Osteoblast (primary cell): ENCODE measurements at regions not wholly inside any gene's neighbourhood (a gene's known extent, or its start where the extent isn't known, plus 50 kb on each side); places are given as distances from the start of the nearest gene placed in this dataset.
A peak's percentile ranks its signal among the peaks of the same experiment; 100 is the strongest.

Experiments used
- DNase-seq: peaks from one replicate; pipeline ENCODE4 v3.0.0; 2011; ENCODE audit warnings: low spot score, mixed read lengths; ENCODE audit not compliant: insufficient read length; ENCODE audit errors: missing footprints
- H2AFZ ChIP-seq: 2 replicates; pipeline ENCODE4 v1.6.0; 2011; ENCODE audit warnings: mild to moderate bottlenecking, low read length
- H3K27ac ChIP-seq: 2 replicates; pipeline ENCODE4 v1.5.1; 2011; ENCODE audit warnings: mild to moderate bottlenecking, low read depth, low read length, moderate library complexity
- H3K27me3 ChIP-seq: 2 replicates; pipeline ENCODE4 v1.6.0; 2012; ENCODE audit warnings: mild to moderate bottlenecking, control low read depth, inconsistent platforms, low read length, moderate library complexity; ENCODE audit not compliant: insufficient read depth
- H3K36me3 ChIP-seq: 2 replicates; pipeline ENCODE4 v1.5.1; 2011; ENCODE audit warnings: mild to moderate bottlenecking, low read length, control low read depth, moderate library complexity; ENCODE audit not compliant: insufficient read depth
- H3K4me1 ChIP-seq: 2 replicates; pipeline ENCODE4 v1.5.1; 2011; ENCODE audit warnings: mild to moderate bottlenecking, low read length, control low read depth, moderate library complexity; ENCODE audit not compliant: insufficient read depth
- H3K4me2 ChIP-seq: 2 replicates; pipeline ENCODE4 v1.6.0; 2011; ENCODE audit warnings: mild to moderate bottlenecking, low read length; ENCODE audit not compliant: insufficient read depth
- H3K4me3 ChIP-seq: fragments of 200-600 bp; sonication (generic); 3 replicates; pipeline ENCODE4 v1.5.1; 2012; ENCODE audit warnings: mild to moderate bottlenecking, low read length, inconsistent platforms; ENCODE audit not compliant: insufficient read depth
- H3K79me2 ChIP-seq: 2 replicates; pipeline ENCODE4 v1.6.0; 2012; ENCODE audit warnings: mild to moderate bottlenecking, low read length, control low read depth, inconsistent platforms; ENCODE audit not compliant: insufficient read depth
- H3K9me3 ChIP-seq: 2 replicates; pipeline ENCODE4 v1.5.1; 2011; ENCODE audit warnings: low read depth, low read length, control low read depth
- H4K20me1 ChIP-seq: 2 replicates; pipeline ENCODE4 v1.6.0; 2012; ENCODE audit warnings: mild to moderate bottlenecking, low read length, control low read depth; ENCODE audit not compliant: insufficient read depth
- CTCF ChIP-seq: IDR thresholded peaks from 2 replicates; pipeline ENCODE4 v1.5.1; 2011; ENCODE audit warnings: mild to moderate bottlenecking, low read depth, low read length, moderate library complexity; ENCODE audit errors: extremely low read depth

- no peak overlapping the region for H2AFZ ChIP-seq
- no peaks in the 10 kb centered on the region for H3K27me3 ChIP-seq
- DNase-seq, result no peak
Observed at GRCh38 chr6:85764844-85765243, 122.2 kb upstream of the SYNCRIP start.

GRCh38 chr6:85756982-85757381, 114.3 kb upstream of the SYNCRIP start:
- H3K36me3 ChIP-seq, result no peaks in the 10 kb centered on the region
- no peaks in the 10 kb centered on the region for H3K9me3 ChIP-seq
- no peak overlapping the region for H3K4me3 ChIP-seq
- peak; percentile 49 for TF ChIP-seq CTCF
- no peaks in the 10 kb centered on the region for H4K20me1 ChIP-seq
- no peaks in the 10 kb centered on the region for H3K27me3 ChIP-seq
- DNase-seq, result no peak
- H2AFZ ChIP-seq, result no peak overlapping the region
- H3K27ac ChIP-seq, result no peak overlapping the region
- H3K79me2 ChIP-seq, result no peaks in the 10 kb centered on the region
- no peak overlapping the region for H3K4me2 ChIP-seq
- no peaks in the 10 kb centered on the region for H3K4me1 ChIP-seq

More at GRCh38 chr6:85764844-85765243, 122.2 kb upstream of the SYNCRIP start:
- no peaks in the 10 kb centered on the region for H4K20me1 ChIP-seq
- H3K79me2 ChIP-seq, result no peaks in the 10 kb centered on the region
- H3K4me3 ChIP-seq, result no peak overlapping the region
- H3K27ac ChIP-seq, result no peak overlapping the region
- TF ChIP-seq CTCF, result no peak
- no peaks in the 10 kb centered on the region for H3K4me1 ChIP-seq
- no peaks in the 10 kb centered on the region for H3K36me3 ChIP-seq
- no peaks in the 10 kb centered on the region for H3K9me3 ChIP-seq
- no peak overlapping the region for H3K4me2 ChIP-seq

- Histone ChIP-seq H3K27me3 (no peaks in the 10 kb centered on the region), H4K20me1 (no peaks in the 10 kb centered on the region), H3K4me2 (no peak overlapping the region), H3K36me3 (no peaks in the 10 kb centered on the region), H3K9me3 (no peaks in the 10 kb centered on the region), H3K27ac (no peak overlapping the region), H2AFZ (no peak overlapping the region), H3K79me2 (no peaks in the 10 kb centered on the region), H3K4me3 (no peak overlapping the region), H3K4me1 (peaks cover 3% of the 10 kb centered on the region)
- TF ChIP-seq CTCF, result no peak
- DNase-seq, result no peak
Observed at GRCh38 chr6:85754894-85755293, 112.2 kb upstream of the SYNCRIP start.

GRCh38 chr6:85752602-85753001, 109.9 kb upstream of the SYNCRIP start:
- no peaks in the 10 kb centered on the region for H3K9me3 ChIP-seq

More at GRCh38 chr6:85752602-85753001, 109.9 kb upstream of the SYNCRIP start:
- Histone ChIP-seq H3K36me3 (no peaks in the 10 kb centered on the region), H3K79me2 (no peaks in the 10 kb centered on the region), H3K4me1 (peaks cover 3% of the 10 kb centered on the region), H3K4me2 (no peak overlapping the region), H2AFZ (no peak overlapping the region), H3K27ac (no peak overlapping the region), H3K4me3 (no peak overlapping the region), H3K27me3 (no peaks in the 10 kb centered on the region), H4K20me1 (no peaks in the 10 kb centered on the region)
- no peak for DNase-seq
- TF ChIP-seq CTCF, result no peak
